H9 (cell line): ENCODE measurements at regions not wholly inside any gene's neighbourhood (a gene's known extent, or its start where the extent isn't known, plus 50 kb on each side); places are given as distances from the start of the nearest gene placed in this dataset.

Experiments
- DNase-seq: peaks from one replicate; pipeline ENCODE4 v3.0.0-alpha.2; 2017
- H2AFZ ChIP-seq: one replicate; pipeline ENCODE4 v1.6.1; 2013; ENCODE audit warnings: mild to moderate bottlenecking, low read length, control low read depth, moderate library complexity
- H2AK5ac ChIP-seq: 2 replicates; pipeline ENCODE4 v1.6.1; 2013; ENCODE audit warnings: low read length, control low read depth, mixed read lengths; ENCODE audit not compliant: insufficient read length
- H2BK120ac ChIP-seq: one replicate; pipeline ENCODE4 v1.6.1; 2013; ENCODE audit warnings: low read depth, mild to moderate bottlenecking, low read length, control low read depth, inconsistent platforms; ENCODE audit not compliant: poor library complexity, severe bottlenecking
- H2BK12ac ChIP-seq: 2 replicates; pipeline ENCODE4 v1.6.1; 2013; ENCODE audit warnings: low read length, control low read depth, mixed read lengths, low read depth; ENCODE audit not compliant: insufficient read length
- H2BK15ac ChIP-seq: 2 replicates; pipeline ENCODE4 v1.6.1; 2013; ENCODE audit warnings: low read depth, low read length, control low read depth
- H2BK20ac ChIP-seq: one replicate; pipeline ENCODE4 v1.6.1; 2013; ENCODE audit warnings: low read depth, mild to moderate bottlenecking, low read length, control low read depth, inconsistent platforms; ENCODE audit not compliant: poor library complexity, severe bottlenecking
- H2BK5ac ChIP-seq: 2 replicates; pipeline ENCODE4 v1.6.1; 2013; ENCODE audit warnings: low read length, control low read depth, mixed read lengths; ENCODE audit not compliant: insufficient read length
- H3K14ac ChIP-seq: 2 replicates; pipeline ENCODE4 v1.6.1; 2013; ENCODE audit warnings: low read length, control low read depth; ENCODE audit not compliant: insufficient read depth
- H3K18ac ChIP-seq: 2 replicates; pipeline ENCODE4 v1.6.1; 2013; ENCODE audit warnings: low read depth, mild to moderate bottlenecking, mixed read lengths, low read length, control low read depth; ENCODE audit not compliant: insufficient read length
- H3K23ac ChIP-seq: 2 replicates; pipeline ENCODE4 v1.6.1; 2013; ENCODE audit warnings: low read length, control low read depth, mixed read lengths, low read depth; ENCODE audit not compliant: insufficient read length
- H3K23me2 ChIP-seq: 2 replicates; pipeline ENCODE4 v1.6.1; 2013; ENCODE audit warnings: low read depth, mild to moderate bottlenecking, mixed read lengths, low read length, control low read depth; ENCODE audit not compliant: insufficient read length, poor library complexity, severe bottlenecking
- H3K27ac ChIP-seq: 2 replicates; pipeline ENCODE4 v1.5.1; 2013; ENCODE audit warnings: low read length, control low read depth, mixed read lengths, low read depth; ENCODE audit not compliant: insufficient read length
- H3K27me3 ChIP-seq: 2 replicates; pipeline ENCODE4 v1.6.1; 2013; ENCODE audit warnings: low read length, control low read depth, inconsistent platforms; ENCODE audit not compliant: insufficient read depth
- H3K4ac ChIP-seq: 2 replicates; pipeline ENCODE4 v1.6.1; 2013; ENCODE audit warnings: low read depth, mild to moderate bottlenecking, control low read depth, inconsistent platforms, low read length, moderate library complexity
- H3K4me1 ChIP-seq: 2 replicates; pipeline ENCODE4 v1.6.1; 2013; ENCODE audit warnings: low read length, control low read depth, inconsistent platforms; ENCODE audit not compliant: insufficient read depth
- H3K4me2 ChIP-seq: 2 replicates; pipeline ENCODE4 v1.6.1; 2013; ENCODE audit warnings: low read length, control low read depth, mixed read lengths; ENCODE audit not compliant: insufficient read length, insufficient read depth
- H3K56ac ChIP-seq: 2 replicates; pipeline ENCODE4 v1.6.1; 2013; ENCODE audit warnings: low read depth, mild to moderate bottlenecking, mixed read lengths, low read length, control low read depth; ENCODE audit not compliant: insufficient read length
- H3K79me1 ChIP-seq: 2 replicates; pipeline ENCODE4 v1.6.1; 2013; ENCODE audit warnings: low read depth, mild to moderate bottlenecking, moderate library complexity, low read length, control low read depth, inconsistent platforms; ENCODE audit not compliant: insufficient read depth, poor library complexity, severe bottlenecking
- H3K79me2 ChIP-seq: 2 replicates; pipeline ENCODE4 v1.6.1; 2013; ENCODE audit warnings: low read length, control low read depth, inconsistent platforms; ENCODE audit not compliant: insufficient read depth
- H3K9ac ChIP-seq: 2 replicates; pipeline ENCODE4 v1.6.1; 2013; ENCODE audit warnings: low read length, control low read depth, mixed read lengths; ENCODE audit not compliant: insufficient read length; ENCODE audit errors: extremely low read depth
- H3K9me3 ChIP-seq: one replicate; pipeline ENCODE4 v1.6.1; 2013; ENCODE audit warnings: low read depth, low read length, inconsistent platforms; ENCODE audit not compliant: control insufficient read depth
- H3T11ph ChIP-seq: one replicate; pipeline ENCODE4 v1.6.1; 2013; ENCODE audit warnings: mild to moderate bottlenecking, low read length, control low read depth, inconsistent platforms
- H4K20me1 ChIP-seq: one replicate; pipeline ENCODE4 v1.6.1; 2013; ENCODE audit not compliant: control insufficient read depth, insufficient read length, insufficient read depth
- H4K5ac ChIP-seq: 2 replicates; pipeline ENCODE4 v1.6.1; 2013; ENCODE audit warnings: low read depth, mild to moderate bottlenecking, mixed read lengths, low read length, control low read depth; ENCODE audit not compliant: insufficient read length
- H4K8ac ChIP-seq: replicated peaks from 2 replicates; pipeline ENCODE4 v1.6.1; 2013; ENCODE audit warnings: low read length, control low read depth, mixed read lengths, low read depth; ENCODE audit not compliant: insufficient read length
- H4K91ac ChIP-seq: 2 replicates; pipeline ENCODE4 v1.6.1; 2013; ENCODE audit warnings: low read depth, mild to moderate bottlenecking, moderate library complexity, mixed read lengths, low read length, control low read depth; ENCODE audit not compliant: insufficient read length
- H3K27ac Mint-ChIP-seq, 3 experiments: 2 replicates in 2 of 3; 3 replicates in 1 of 3; pipeline ENCODE4 v1.8.0; 2020 to 2021; ENCODE audit warnings: mixed read lengths in 3 of 3, mild to moderate bottlenecking in 1 of 3, moderate library complexity in 1 of 3
- H3K27me3 Mint-ChIP-seq: 2 replicates; pipeline ENCODE4 v1.8.0; 2021; ENCODE audit warnings: low read depth, mild to moderate bottlenecking, moderate library complexity, mixed read lengths
- H3K36me3 Mint-ChIP-seq, 3 experiments: 2 replicates in 2 of 3; 3 replicates in 1 of 3; pipeline ENCODE4 v1.8.0; 2020 to 2021; ENCODE audit warnings: low read depth in 3 of 3, mixed read lengths in 3 of 3; ENCODE audit not compliant: insufficient read depth in 1 of 3
- H3K4me1 Mint-ChIP-seq, 2 experiments: 2 replicates each; pipeline ENCODE4 v1.8.0; 2020; ENCODE audit warnings: mixed read lengths in 2 of 2
- H3K4me3 Mint-ChIP-seq, 2 experiments: 2 replicates in 1 of 2; 3 replicates in 1 of 2; pipeline ENCODE4 v1.8.0; 2020 to 2021; ENCODE audit warnings: mild to moderate bottlenecking in 2 of 2, mixed read lengths in 2 of 2, moderate library complexity in 1 of 2
- H3K9me3 Mint-ChIP-seq, 2 experiments: 2 replicates in 1 of 2; 3 replicates in 1 of 2; pipeline ENCODE4 v1.8.0; 2020; ENCODE audit warnings: mild to moderate bottlenecking in 2 of 2, mixed read lengths in 2 of 2, moderate library complexity in 1 of 2
- CTCF ChIP-seq: fragments of 200-600 bp; sonication (generic); conservative IDR thresholded peaks from 3 replicates; pipeline ENCODE4 v1.8.0; 2021; ENCODE audit warnings: antibody characterized with exemption, mild to moderate bottlenecking
- WGBS: extraction: QIAGEN DNeasy Blood & Tissue Kit; methylation state at CpG from one replicate; pipeline ENCODE4 v1.1.7; 2013; ENCODE audit warnings: missing lambda C conversion rate, low lambda C conversion rate, mixed read lengths; ENCODE audit not compliant: insufficient read length; ENCODE audit errors: extremely low coverage; 5-methylcytosine and 5-hydroxymethylcytosine counted together

GRCh38 chr2:163370169-163370886, 365.5 kb downstream of the FIGN start:
- no peak overlapping the region for H4K91ac ChIP-seq
- Mint-ChIP-seq H3K4me1 (peaks cover 0 to 8% of the 10 kb centered on the region in 2 experiments; a peak in 2 of 4 replicates), H3K27me3 (no peaks in the 10 kb centered on the region), H3K4me3 (no peak overlapping the region), H3K27ac (no peak overlapping the region), H3K36me3 (no peaks in the 10 kb centered on the region), H3K9me3 (no peaks in the 10 kb centered on the region)
- no peak overlapping the region for H3K23ac ChIP-seq
- no peaks in the 10 kb centered on the region for H4K20me1 ChIP-seq
- H2BK15ac ChIP-seq, result no peak overlapping the region
- no peak overlapping the region for H2AK5ac ChIP-seq
- H2AFZ ChIP-seq, result no peak overlapping the region
- H2BK20ac ChIP-seq, result no peak overlapping the region
- no peak overlapping the region for H3K14ac ChIP-seq
- no peaks in the 10 kb centered on the region for H3K79me1 ChIP-seq
- no peaks in the 10 kb centered on the region for H3K9me3 ChIP-seq
- no peaks in the 10 kb centered on the region for H3K27me3 ChIP-seq
- H4K8ac ChIP-seq, result no peak overlapping the region
- H3T11ph ChIP-seq, result no peak overlapping the region
- H3K4me2 ChIP-seq, result no peak overlapping the region
- WGBS, result no CpG with 5 or more reads among the region's 4 CpGs
- H3K9ac ChIP-seq, result no peak overlapping the region
- no peak overlapping the region for H3K56ac ChIP-seq
- no peak overlapping the region for H3K27ac ChIP-seq
- H3K23me2 ChIP-seq, result no peaks in the 10 kb centered on the region
- H2BK120ac ChIP-seq, result no peak overlapping the region
- H3K4me1 ChIP-seq, result no peaks in the 10 kb centered on the region
- H3K79me2 ChIP-seq, result no peaks in the 10 kb centered on the region
- no peak overlapping the region for H3K4ac ChIP-seq
- no peak for TF ChIP-seq CTCF
- no peak overlapping the region for H2BK12ac ChIP-seq
- no peak overlapping the region for H4K5ac ChIP-seq
- DNase-seq, result no peak
- H2BK5ac ChIP-seq, result no peak overlapping the region
- no peak overlapping the region for H3K18ac ChIP-seq
